K562 (cell line): ENCODE measurements at regions not wholly inside any gene's neighbourhood (a gene's known extent, or its start where the extent isn't known, plus 50 kb on each side); places are given as distances from the start of the nearest gene placed in this dataset.
A peak's percentile ranks its signal among the peaks of the same experiment; 100 is the strongest.
"Not testable (repeated sequence)": the region's sequence is repeated elsewhere in the genome, so short reads cannot be mapped to it uniquely, and the experiment has no call there.

Experiments used
- ATAC-seq: fragments of 200-7000 bp; cut with Tn5 transposase; 3 replicates; pipeline ENCODE4 v1.9.1; 2020; ENCODE audit warnings: moderate library complexity
- BruUV-seq: library from RNA; stranded (reverse); fragments of 400-500 nt; replicated peaks from 2 replicates; lab custom pipeline; 2021; lab: Mats Ljungman, UMichigan
- CTCF ChIA-PET: fragments of 300-600 bp; formaldehyde crosslinking; extraction: SDS; loops from one replicate; lab custom pipeline; 2021; ENCODE audit warnings: low intra/inter-chr PET ratio; lab: Yijun Ruan, JAX
- POLR2A ChIA-PET: fragments of 300-600, 350-650 bp; sonication (Branson Sonifier 250); formaldehyde crosslinking; extraction: SDS; loops from one replicate; lab custom pipeline; 2021; ENCODE audit warnings: antibody characterized with exemption, inconsistent platforms; lab: Yijun Ruan, JAX
- DNase-seq, 4 experiments: peaks; one replicate each; pipeline versions ENCODE4 v3.0.0 to v3.0.0-alpha.2; 2011 to 2018; ENCODE audit warnings: low spot score in 3 of 4, mixed read lengths in 3 of 4; ENCODE audit errors: extremely low read depth in 1 of 4
- FAIRE-seq: peaks from 2 replicates; lab custom pipeline; 2011; peaks lifted over from hg19 to GRCh38; lab: Jason Lieb, UNC
- H2AFZ ChIP-seq: 2 replicates; pipeline ENCODE4 v1.6.0; 2011; ENCODE audit warnings: low read depth, low read length, control low read depth, inconsistent platforms
- H3K27ac ChIP-seq: fragments of 200-600 bp; 3 replicates; pipeline ENCODE4 v1.8.0; 2011; ENCODE audit warnings: low read depth, mild to moderate bottlenecking, control low read depth, inconsistent platforms, low read length, moderate library complexity, mixed read lengths; ENCODE audit errors: extremely low read depth
- H3K27me3 ChIP-seq, 2 experiments: fragments of 300-600 bp in 1 of 2; 2 replicates in 1 of 2; 3 replicates in 1 of 2; pipeline versions ENCODE4 v1.6.0 to v1.8.0; 2011; ENCODE audit warnings: inconsistent platforms in 2 of 2, low read length in 2 of 2, mild to moderate bottlenecking in 1 of 2, mixed read lengths in 1 of 2, moderate library complexity in 1 of 2; ENCODE audit not compliant: control insufficient read depth in 2 of 2, insufficient read depth in 2 of 2
- H3K36me3 ChIP-seq: fragments of 300-600 bp; 3 replicates; pipeline ENCODE4 v1.8.0; 2011; ENCODE audit warnings: mild to moderate bottlenecking, low read length, inconsistent platforms; ENCODE audit not compliant: control insufficient read depth, insufficient read depth
- H3K4me1 ChIP-seq, 2 experiments: fragments of 200-600 bp in 1 of 2; replicated peaks in 1 of 2; 2 replicates in 1 of 2; 3 replicates in 1 of 2; pipeline versions ENCODE4 v1.5.1 to v1.8.0; 2011; ENCODE audit warnings: inconsistent platforms in 2 of 2, low read length in 2 of 2, mild to moderate bottlenecking in 1 of 2, mixed read lengths in 1 of 2, moderate library complexity in 1 of 2; ENCODE audit not compliant: control insufficient read depth in 2 of 2, insufficient read depth in 2 of 2
- H3K4me2 ChIP-seq: 2 replicates; pipeline ENCODE4 v1.6.1; 2011; ENCODE audit warnings: low read length, control low read depth, inconsistent platforms, mixed read lengths; ENCODE audit not compliant: insufficient read depth
- H3K4me3 ChIP-seq: fragments of 200-600 bp; sonication (generic), shearing (Covaris generic); 2 replicates; pipeline ENCODE4 v1.5.1; 2016; ENCODE audit warnings: control low read depth, inconsistent platforms
- H3K79me2 ChIP-seq: fragments of 200-600 bp; 3 replicates; pipeline ENCODE4 v1.8.0; 2011; ENCODE audit warnings: low read length, inconsistent platforms; ENCODE audit not compliant: control insufficient read depth, insufficient read depth
- H3K9ac ChIP-seq, 2 experiments: 2 replicates each; pipeline versions ENCODE4 v1.6.0 to v1.6.1; 2011; ENCODE audit warnings: low read depth in 2 of 2, low read length in 2 of 2, control low read depth in 1 of 2, inconsistent platforms in 1 of 2, mild to moderate bottlenecking in 1 of 2, mixed read lengths in 1 of 2; ENCODE audit not compliant: insufficient read depth in 1 of 2
- H3K9me1 ChIP-seq: one replicate; pipeline ENCODE4 v1.6.0; 2011; ENCODE audit warnings: inconsistent platforms, mild to moderate bottlenecking, low read length, moderate library complexity; ENCODE audit not compliant: control insufficient read depth, insufficient read depth
- H3K9me3 ChIP-seq: replicated peaks from 2 replicates; pipeline ENCODE4 v1.5.1; 2011; ENCODE audit warnings: low read depth, low read length, inconsistent platforms; ENCODE audit not compliant: control insufficient read depth, insufficient read depth
- H4K20me1 ChIP-seq: replicated peaks from 2 replicates; pipeline ENCODE4 v1.6.1; 2011; ENCODE audit warnings: low read length, inconsistent platforms, mixed read lengths; ENCODE audit not compliant: control insufficient read depth, insufficient read depth
- ARHGAP35 ChIP-seq: fragments of 450-650 bp; IDR thresholded peaks from 2 replicates; pipeline ENCODE4 v1.6.1; 2018; ENCODE audit not compliant: partially characterized antibody
- CC2D1A ChIP-seq: fragments of 450-650 bp; IDR thresholded peaks from 2 replicates; pipeline ENCODE4 v1.6.1; 2017; ENCODE audit warnings: mild to moderate bottlenecking
- ELF4 ChIP-seq: fragments of 450-650 bp; formaldehyde crosslinking; IDR thresholded peaks from 2 replicates; pipeline ENCODE4 v1.4.0; 2022; ENCODE audit warnings: missing genetic modification characterization
- HLTF ChIP-seq: fragments of 450-650 bp; IDR thresholded peaks from 2 replicates; pipeline ENCODE4 v1.6.1; 2016
- MCM7 ChIP-seq, 2 experiments: fragments of 450-650 bp; IDR thresholded peaks; 2 replicates each; pipeline ENCODE4 v1.6.1; 2016 to 2018
- MTA1 ChIP-seq: fragments of 450-650 bp; IDR thresholded peaks from 2 replicates; pipeline ENCODE4 v1.6.1; 2017; ENCODE audit warnings: borderline replicate concordance
- ZBTB5 ChIP-seq: fragments of 450-650 bp; IDR thresholded peaks from 2 replicates; pipeline ENCODE4 v1.6.1; 2017; ENCODE audit warnings: antibody characterized with exemption
- ZNF512 ChIP-seq: IDR thresholded peaks from 2 replicates; pipeline ENCODE4 v1.6.1; 2016; ENCODE audit warnings: missing genetic modification characterization, missing compliant biosample characterization
- in situ Hi-C: fragments of 300-500 bp; cut with MboI; formaldehyde crosslinking; loops from 4 replicates; pipeline ENCODE4 v1.15.0; 2018; ENCODE audit warnings: inconsistent platforms, mixed read lengths
- intact Hi-C: fragments of 100-400 bp; cut with micrococcal nuclease; formaldehyde crosslinking; loops from 2 replicates; pipeline ENCODE4 v1.14.2; 2022

- in situ Hi-C loops, H3K9me1 ChIP-seq, H4K20me1 ChIP-seq, H3K4me2 ChIP-seq, H3K27me3 ChIP-seq, DNase-seq, H2AFZ ChIP-seq, intact Hi-C loops, H3K36me3 ChIP-seq, ATAC-seq, H3K27ac ChIP-seq, FAIRE-seq, H3K9ac ChIP-seq, H3K4me1 ChIP-seq, H3K4me3 ChIP-seq, H3K79me2 ChIP-seq, POLR2A ChIA-PET, CTCF ChIA-PET, BruUV-seq, H3K9me3 ChIP-seq: not testable (repeated sequence)
- 0 out of 2 replicates have a peak, but pooled peaks have one; percentile 23 for TF ChIP-seq HLTF
- peak; percentile 55; the same call in 1 of the 2 replicates for TF ChIP-seq ZBTB5
- TF ChIP-seq ARHGAP35 = peak; percentile 19
- 0 out of 4 replicates have a peak, but pooled peaks of 1 of the 2 experiments have one; percentile 50 for TF ChIP-seq MCM7 (IDR thresholded peaks at IDR 0.05)
- TF ChIP-seq ZNF512 (tag) = peak; percentile 91
- peak; percentile 60; the same call in 1 of the 2 replicates for TF ChIP-seq ELF4 (CRISPR knock-in tag)
- 0 out of 2 replicates have a peak, but pooled peaks have one; percentile 31 for TF ChIP-seq CC2D1A
- peak; percentile 55; the same call in 1 of the 2 replicates for TF ChIP-seq MTA1
These were observed 62.4 kb upstream of the IKZF1 start for GRCh38 chr7:50242111-50242510.

GRCh38 chr7:50240699-50241098 is 63.8 kb upstream of the IKZF1 start:
- intact Hi-C loops, H3K79me2 ChIP-seq, POLR2A ChIA-PET, H3K9me3 ChIP-seq, DNase-seq, H3K4me3 ChIP-seq, in situ Hi-C loops, H2AFZ ChIP-seq, FAIRE-seq, H3K27ac ChIP-seq, H3K9me1 ChIP-seq, H3K4me1 ChIP-seq, BruUV-seq, CTCF ChIA-PET, H3K4me2 ChIP-seq, H3K9ac ChIP-seq, ATAC-seq, H4K20me1 ChIP-seq, H3K36me3 ChIP-seq, H3K27me3 ChIP-seq: not testable (repeated sequence)
